HL-60 (cell line): ENCODE measurements at regions not wholly inside any gene's neighbourhood (a gene's known extent, or its start where the extent isn't known, plus 50 kb on each side); places are given as distances from the start of the nearest gene placed in this dataset.

Experiments used
- DNase-seq, 2 experiments: peaks; one replicate each; pipeline ENCODE4 v3.0.0-alpha.2; 2010 to 2020; ENCODE audit warnings: low read depth in 1 of 2, low spot score in 1 of 2
- H3K27ac ChIP-seq: fragments of 250-450 bp; sonication (Bioruptor Pico); replicated peaks from 2 replicates; pipeline ENCODE4 v1.5.1; 2020; ENCODE audit warnings: mild to moderate bottlenecking, moderate library complexity
- H3K27me3 ChIP-seq: fragments of 250-450 bp; sonication (Bioruptor Pico); 2 replicates; pipeline ENCODE4 v1.5.1; 2021; ENCODE audit warnings: mild to moderate bottlenecking, moderate library complexity; ENCODE audit not compliant: insufficient read depth, poor library complexity, severe bottlenecking
- H3K4me3 ChIP-seq: replicated peaks from 2 replicates; pipeline ENCODE4 v1.5.1; 2011; ENCODE audit warnings: mild to moderate bottlenecking, control low read depth, low read length; ENCODE audit not compliant: insufficient read depth
- GABPA ChIP-seq: IDR thresholded peaks from 2 replicates; pipeline ENCODE4 v1.6.1; 2012; ENCODE audit warnings: low read depth
- POLR2AphosphoS5 ChIP-seq: IDR thresholded peaks from 2 replicates; pipeline ENCODE4 v1.6.1; 2012; ENCODE audit warnings: low read depth
- SPI1 ChIP-seq: IDR thresholded peaks from 2 replicates; pipeline ENCODE4 v1.6.1; 2012; ENCODE audit warnings: low read depth, mild to moderate bottlenecking, borderline replicate concordance
- TF ChIP-seq, protein P1 (sequence below): IDR thresholded peaks from one replicate; pipeline ENCODE4 v1.5.1; 2011; ENCODE audit warnings: low read length, control low read depth, inconsistent platforms; ENCODE audit not compliant: insufficient read depth
- TF ChIP-seq, protein P2 (sequence below): IDR thresholded peaks from 2 replicates; pipeline ENCODE4 v1.6.1; 2012; ENCODE audit warnings: low read depth; ENCODE audit not compliant: insufficient replicate concordance

DNA sequence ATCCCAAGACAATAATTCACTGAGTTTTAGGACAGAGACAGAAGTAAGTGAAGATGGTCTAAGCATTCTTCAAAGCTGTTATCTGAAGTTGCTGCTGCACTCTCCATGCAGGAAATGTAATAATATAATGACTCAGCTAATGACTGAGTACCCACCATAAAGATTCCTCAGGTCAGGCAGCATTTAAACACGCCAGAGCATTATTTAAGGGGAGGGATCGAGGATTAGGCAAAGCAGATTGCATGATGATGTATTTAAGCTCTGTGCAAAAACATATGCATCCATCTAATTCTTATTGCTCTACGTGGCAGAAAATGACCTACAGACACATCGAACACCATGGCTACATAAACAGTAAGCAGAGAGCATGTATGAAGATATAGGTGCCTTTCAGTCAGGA is 216.4 kb downstream of the UNC5CL start:
- DNase-seq, result no peak
- no peak for TF ChIP-seq SPI1
- TF ChIP-seq POLR2AphosphoS5, result no peak
- no peak for TF ChIP-seq GABPA
- TF ChIP-seq, protein P1, sequence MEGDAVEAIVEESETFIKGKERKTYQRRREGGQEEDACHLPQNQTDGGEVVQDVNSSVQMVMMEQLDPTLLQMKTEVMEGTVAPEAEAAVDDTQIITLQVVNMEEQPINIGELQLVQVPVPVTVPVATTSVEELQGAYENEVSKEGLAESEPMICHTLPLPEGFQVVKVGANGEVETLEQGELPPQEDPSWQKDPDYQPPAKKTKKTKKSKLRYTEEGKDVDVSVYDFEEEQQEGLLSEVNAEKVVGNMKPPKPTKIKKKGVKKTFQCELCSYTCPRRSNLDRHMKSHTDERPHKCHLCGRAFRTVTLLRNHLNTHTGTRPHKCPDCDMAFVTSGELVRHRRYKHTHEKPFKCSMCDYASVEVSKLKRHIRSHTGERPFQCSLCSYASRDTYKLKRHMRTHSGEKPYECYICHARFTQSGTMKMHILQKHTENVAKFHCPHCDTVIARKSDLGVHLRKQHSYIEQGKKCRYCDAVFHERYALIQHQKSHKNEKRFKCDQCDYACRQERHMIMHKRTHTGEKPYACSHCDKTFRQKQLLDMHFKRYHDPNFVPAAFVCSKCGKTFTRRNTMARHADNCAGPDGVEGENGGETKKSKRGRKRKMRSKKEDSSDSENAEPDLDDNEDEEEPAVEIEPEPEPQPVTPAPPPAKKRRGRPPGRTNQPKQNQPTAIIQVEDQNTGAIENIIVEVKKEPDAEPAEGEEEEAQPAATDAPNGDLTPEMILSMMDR, result no peak
- no peak overlapping the region for H3K27ac ChIP-seq
- peaks cover 4% of the 10 kb centered on the region for H3K27me3 ChIP-seq
- no peak overlapping the region for H3K4me3 ChIP-seq

DNA sequence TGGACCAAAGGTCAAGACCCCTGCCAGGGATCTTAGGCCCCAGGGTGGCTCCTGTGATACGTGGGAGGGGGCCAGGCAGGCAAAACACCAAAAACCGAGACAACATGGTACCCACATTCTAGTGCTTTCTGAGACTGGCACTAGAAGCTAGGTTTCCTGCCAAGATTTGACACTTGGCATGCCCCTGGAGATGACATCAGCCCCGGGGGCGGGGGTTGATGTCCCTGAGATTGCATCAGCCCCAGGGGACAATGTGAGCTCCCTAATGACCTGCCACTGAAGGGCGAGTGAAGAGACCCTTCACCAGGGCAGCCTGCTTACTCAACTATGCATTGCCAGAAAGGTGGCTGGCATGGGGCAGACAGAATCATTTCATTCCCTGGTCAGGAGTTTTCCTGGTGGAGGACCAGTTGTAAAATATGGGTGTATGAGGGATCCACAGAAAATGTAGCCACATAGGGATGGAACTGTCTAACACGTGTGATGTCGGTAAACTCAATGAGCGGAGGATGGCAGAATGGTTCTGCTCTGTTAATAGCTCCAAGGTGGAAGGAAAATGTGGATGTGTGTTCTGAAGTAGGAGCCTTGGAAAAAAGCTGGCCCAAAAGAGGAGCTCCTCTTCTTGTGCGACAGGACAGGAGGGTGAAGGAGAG is 219.7 kb downstream of the UNC5CL start:
- Histone ChIP-seq H3K27ac (no peak overlapping the region), H3K4me3 (no peak overlapping the region), H3K27me3 (no peaks in the 10 kb centered on the region)
- DNase-seq, result no peak
- TF ChIP-seq, protein P2, sequence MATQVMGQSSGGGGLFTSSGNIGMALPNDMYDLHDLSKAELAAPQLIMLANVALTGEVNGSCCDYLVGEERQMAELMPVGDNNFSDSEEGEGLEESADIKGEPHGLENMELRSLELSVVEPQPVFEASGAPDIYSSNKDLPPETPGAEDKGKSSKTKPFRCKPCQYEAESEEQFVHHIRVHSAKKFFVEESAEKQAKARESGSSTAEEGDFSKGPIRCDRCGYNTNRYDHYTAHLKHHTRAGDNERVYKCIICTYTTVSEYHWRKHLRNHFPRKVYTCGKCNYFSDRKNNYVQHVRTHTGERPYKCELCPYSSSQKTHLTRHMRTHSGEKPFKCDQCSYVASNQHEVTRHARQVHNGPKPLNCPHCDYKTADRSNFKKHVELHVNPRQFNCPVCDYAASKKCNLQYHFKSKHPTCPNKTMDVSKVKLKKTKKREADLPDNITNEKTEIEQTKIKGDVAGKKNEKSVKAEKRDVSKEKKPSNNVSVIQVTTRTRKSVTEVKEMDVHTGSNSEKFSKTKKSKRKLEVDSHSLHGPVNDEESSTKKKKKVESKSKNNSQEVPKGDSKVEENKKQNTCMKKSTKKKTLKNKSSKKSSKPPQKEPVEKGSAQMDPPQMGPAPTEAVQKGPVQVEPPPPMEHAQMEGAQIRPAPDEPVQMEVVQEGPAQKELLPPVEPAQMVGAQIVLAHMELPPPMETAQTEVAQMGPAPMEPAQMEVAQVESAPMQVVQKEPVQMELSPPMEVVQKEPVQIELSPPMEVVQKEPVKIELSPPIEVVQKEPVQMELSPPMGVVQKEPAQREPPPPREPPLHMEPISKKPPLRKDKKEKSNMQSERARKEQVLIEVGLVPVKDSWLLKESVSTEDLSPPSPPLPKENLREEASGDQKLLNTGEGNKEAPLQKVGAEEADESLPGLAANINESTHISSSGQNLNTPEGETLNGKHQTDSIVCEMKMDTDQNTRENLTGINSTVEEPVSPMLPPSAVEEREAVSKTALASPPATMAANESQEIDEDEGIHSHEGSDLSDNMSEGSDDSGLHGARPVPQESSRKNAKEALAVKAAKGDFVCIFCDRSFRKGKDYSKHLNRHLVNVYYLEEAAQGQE, result no peak
- no peak for TF ChIP-seq POLR2AphosphoS5
- TF ChIP-seq GABPA, result no peak
- TF ChIP-seq, protein P1, result no peak
- TF ChIP-seq SPI1, result no peak

DNA sequence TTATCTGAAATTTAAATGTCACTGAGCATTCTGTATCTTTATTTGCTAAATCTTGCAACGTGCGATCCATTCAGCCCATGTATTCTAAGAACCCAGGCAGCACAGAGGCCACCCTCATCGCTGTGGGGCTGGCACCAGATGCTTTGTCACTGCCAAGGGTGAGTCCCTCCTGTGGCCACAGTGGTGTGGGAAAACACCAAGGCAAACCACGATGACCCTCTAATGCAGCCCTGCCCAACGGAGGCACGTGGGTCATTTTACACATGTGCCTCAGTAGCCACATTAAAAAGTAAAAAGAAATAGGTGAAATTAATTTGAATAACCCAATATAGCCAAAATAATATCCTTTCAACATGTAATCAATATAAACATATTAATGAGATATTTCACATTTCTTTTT is 221.7 kb downstream of the UNC5CL start:
- TF ChIP-seq, protein P2, result no peak
- TF ChIP-seq GABPA (no peak), POLR2AphosphoS5 (no peak), SPI1 (no peak)
- TF ChIP-seq, protein P1, result no peak
- Histone ChIP-seq H3K27me3 (no peaks in the 10 kb centered on the region), H3K4me3 (no peak overlapping the region), H3K27ac (no peak overlapping the region)
- DNase-seq, result no peak

DNA sequence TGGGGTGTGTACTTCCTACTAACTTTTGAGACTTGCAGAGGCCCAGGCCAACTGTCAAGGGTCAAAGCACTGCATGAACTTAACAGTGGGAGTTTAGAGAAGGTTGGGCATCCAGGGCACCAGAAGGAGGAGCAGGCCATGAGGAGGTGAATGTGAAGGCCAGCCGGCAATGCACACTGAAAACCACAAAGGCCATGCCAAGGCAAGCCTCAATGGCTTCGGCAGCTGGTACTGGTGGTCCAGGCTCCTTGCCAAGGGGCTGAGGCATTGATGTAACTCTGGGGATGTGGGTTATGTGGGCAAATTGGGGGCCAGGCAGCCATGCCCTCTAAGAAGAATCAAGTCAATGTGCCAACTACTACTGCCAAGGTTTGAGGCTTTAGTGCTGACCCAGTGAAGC is 222.4 kb downstream of the UNC5CL start:
- H3K27ac ChIP-seq, result no peak overlapping the region
- TF ChIP-seq GABPA (no peak), POLR2AphosphoS5 (no peak), SPI1 (no peak)
- TF ChIP-seq, protein P2, result no peak
- TF ChIP-seq, protein P1, result no peak
- no peak for DNase-seq
- H3K27me3 ChIP-seq, result no peaks in the 10 kb centered on the region
- H3K4me3 ChIP-seq, result no peak overlapping the region
